Endothelial cell (in vitro differentiated cells): ENCODE measurements at regions not wholly inside any gene's neighbourhood (a gene's known extent, or its start where the extent isn't known, plus 50 kb on each side); places are given as distances from the start of the nearest gene placed in this dataset.

Source experiments
- DNase-seq: peaks from one replicate; pipeline ENCODE4 v3.0.0; 2021; ENCODE audit warnings: low spot score
- H3K27ac Mint-ChIP-seq: one replicate; pipeline ENCODE4 v1.8.0; 2021; ENCODE audit warnings: mixed read lengths, inconsistent platforms; ENCODE audit not compliant: unreplicated experiment
- H3K27me3 Mint-ChIP-seq: one replicate; pipeline ENCODE4 v1.8.0; 2021; ENCODE audit warnings: mild to moderate bottlenecking, moderate library complexity, mixed read lengths, inconsistent platforms; ENCODE audit not compliant: unreplicated experiment
- H3K36me3 Mint-ChIP-seq: one replicate; pipeline ENCODE4 v1.8.0; 2021; ENCODE audit warnings: mild to moderate bottlenecking, low read depth, mixed read lengths, inconsistent platforms; ENCODE audit not compliant: unreplicated experiment
- H3K4me1 Mint-ChIP-seq: one replicate; pipeline ENCODE4 v1.8.0; 2021; ENCODE audit warnings: mild to moderate bottlenecking, mixed read lengths, inconsistent platforms; ENCODE audit not compliant: unreplicated experiment
- H3K4me3 Mint-ChIP-seq: one replicate; pipeline ENCODE4 v1.8.0; 2021; ENCODE audit warnings: mild to moderate bottlenecking, mixed read lengths, inconsistent platforms; ENCODE audit not compliant: unreplicated experiment
- H3K9me3 Mint-ChIP-seq: one replicate; pipeline ENCODE4 v1.8.0; 2021; ENCODE audit warnings: mixed read lengths, inconsistent platforms; ENCODE audit not compliant: unreplicated experiment
- CTCF ChIP-seq: fragments of 200-600 bp; sonication (generic); IDR thresholded peaks from one replicate; pipeline ENCODE4 v1.5.0; 2021; ENCODE audit warnings: antibody characterized with exemption; ENCODE audit not compliant: unreplicated experiment

- Mint-ChIP-seq H3K4me1 (no peaks in the 10 kb centered on the region), H3K4me3 (no peak overlapping the region), H3K27ac (no peak overlapping the region), H3K27me3 (no peaks in the 10 kb centered on the region), H3K9me3 (no peaks in the 10 kb centered on the region), H3K36me3 (no peaks in the 10 kb centered on the region)
- no peak for TF ChIP-seq CTCF
- DNase-seq: no peak
Observed at GRCh38 chr1:166484871-166485270, 318.1 kb upstream of the FAM78B start.

GRCh38 chr1:166485620-166486019 lies 318.8 kb upstream of the FAM78B start:
- H3K36me3 Mint-ChIP-seq: no peaks in the 10 kb centered on the region
- DNase-seq: no peak

GRCh38 chr1:166488327-166488726 lies 321.5 kb upstream of the FAM78B start:
- no peaks in the 10 kb centered on the region for H3K36me3 Mint-ChIP-seq

More at GRCh38 chr1:166485620-166486019, 318.8 kb upstream of the FAM78B start:
- no peak for TF ChIP-seq CTCF
- Mint-ChIP-seq H3K4me3 (no peak overlapping the region), H3K27me3 (no peaks in the 10 kb centered on the region), H3K27ac (no peak overlapping the region), H3K9me3 (no peaks in the 10 kb centered on the region), H3K4me1 (no peaks in the 10 kb centered on the region)

GRCh38 chr1:166489356-166489669 lies 322.5 kb upstream of the FAM78B start:
- H3K9me3 Mint-ChIP-seq: no peaks in the 10 kb centered on the region
- H3K4me1 Mint-ChIP-seq: no peaks in the 10 kb centered on the region
- DNase-seq: no peak
- no peak overlapping the region for H3K27ac Mint-ChIP-seq
- TF ChIP-seq CTCF: no peak
- no peaks in the 10 kb centered on the region for H3K27me3 Mint-ChIP-seq
- no peak overlapping the region for H3K4me3 Mint-ChIP-seq
- H3K36me3 Mint-ChIP-seq: no peaks in the 10 kb centered on the region

More at GRCh38 chr1:166488327-166488726, 321.5 kb upstream of the FAM78B start:
- no peak for TF ChIP-seq CTCF
- DNase-seq: no peak
- Mint-ChIP-seq H3K9me3 (no peaks in the 10 kb centered on the region), H3K27me3 (no peaks in the 10 kb centered on the region), H3K4me1 (no peaks in the 10 kb centered on the region), H3K4me3 (no peak overlapping the region), H3K27ac (no peak overlapping the region)

- Mint-ChIP-seq H3K36me3 (no peaks in the 10 kb centered on the region), H3K27me3 (no peaks in the 10 kb centered on the region), H3K27ac (no peak overlapping the region), H3K4me3 (no peak overlapping the region), H3K4me1 (no peaks in the 10 kb centered on the region), H3K9me3 (no peaks in the 10 kb centered on the region)
- TF ChIP-seq CTCF: no peak
- DNase-seq: no peak
Observed at GRCh38 chr1:166489670-166490436, 323.1 kb upstream of the FAM78B start.
